Activated naive CD8-positive, alpha-beta T cell treated with anti-CD3 and anti-CD28 coated beads, Interleukin-2, amount 50 U/mL, for 24 hours (primary cell): ENCODE measurements at regions not wholly inside any gene's neighbourhood (a gene's known extent, or its start where the extent isn't known, plus 50 kb on each side); places are given as distances from the start of the nearest gene placed in this dataset.

Experiments
- ATAC-seq: fragments of 150-1000 bp; cut with Tn5 transposase; one replicate; pipeline ENCODE4 v1.10.0; 2021
- DNase-seq: peaks from one replicate; pipeline ENCODE4 v3.0.0; 2021
- H3K27ac Mint-ChIP-seq: one replicate; pipeline ENCODE4 v1.8.0; 2021; ENCODE audit warnings: mild to moderate bottlenecking, mixed read lengths
- H3K27me3 Mint-ChIP-seq: one replicate; pipeline ENCODE4 v1.8.0; 2021; ENCODE audit warnings: mixed read lengths
- H3K36me3 Mint-ChIP-seq: one replicate; pipeline ENCODE4 v1.8.0; 2021; ENCODE audit warnings: low read depth, mixed read lengths
- H3K4me1 Mint-ChIP-seq: one replicate; pipeline ENCODE4 v1.8.0; 2021; ENCODE audit warnings: mixed read lengths
- H3K4me3 Mint-ChIP-seq: one replicate; pipeline ENCODE4 v1.8.0; 2021; ENCODE audit warnings: mild to moderate bottlenecking, moderate library complexity, mixed read lengths
- H3K9me3 Mint-ChIP-seq: one replicate; pipeline ENCODE4 v1.8.0; 2021; ENCODE audit warnings: mixed read lengths

- ATAC-seq (no peak), DNase-seq (no peak)
- Mint-ChIP-seq H3K4me1 (peaks cover 50% of the 10 kb centered on the region), H3K27ac (no peak overlapping the region), H3K27me3 (no peaks in the 10 kb centered on the region), H3K36me3 (no peaks in the 10 kb centered on the region), H3K4me3 (no peak overlapping the region), H3K9me3 (no peaks in the 10 kb centered on the region)
Measured at GRCh38 chr20:53878262-53879047, 191.9 kb downstream of the BCAS1 start.

DNA sequence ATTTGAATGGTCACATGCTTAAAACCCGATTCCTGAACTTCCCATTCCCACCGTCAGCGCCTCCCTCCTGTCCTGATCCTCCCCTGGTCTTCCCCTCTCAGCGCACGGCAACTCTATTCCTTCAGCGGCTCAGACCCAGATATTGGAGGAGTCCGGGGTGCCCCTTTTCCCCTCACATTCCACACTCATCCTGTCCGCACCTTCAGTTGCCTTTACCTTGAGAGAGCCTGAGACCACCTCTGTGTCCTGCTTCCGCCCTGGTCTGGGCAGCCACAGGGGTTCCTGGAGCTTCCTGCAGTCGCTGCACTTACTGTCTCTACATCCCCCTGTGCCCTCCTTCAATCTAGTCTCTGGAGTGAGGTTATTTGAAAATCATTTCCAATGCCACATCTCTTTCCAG is 193.4 kb downstream of the BCAS1 start:
- no peaks in the 10 kb centered on the region for H3K27me3 Mint-ChIP-seq
- H3K4me3 Mint-ChIP-seq, result no peak overlapping the region
- no peak for ATAC-seq
- no peak for DNase-seq
- H3K9me3 Mint-ChIP-seq, result no peaks in the 10 kb centered on the region
- H3K36me3 Mint-ChIP-seq, result no peaks in the 10 kb centered on the region
- H3K27ac Mint-ChIP-seq, result peak overlapping the region; percentile 14
- H3K4me1 Mint-ChIP-seq, result peaks cover 50% of the 10 kb centered on the region

DNA sequence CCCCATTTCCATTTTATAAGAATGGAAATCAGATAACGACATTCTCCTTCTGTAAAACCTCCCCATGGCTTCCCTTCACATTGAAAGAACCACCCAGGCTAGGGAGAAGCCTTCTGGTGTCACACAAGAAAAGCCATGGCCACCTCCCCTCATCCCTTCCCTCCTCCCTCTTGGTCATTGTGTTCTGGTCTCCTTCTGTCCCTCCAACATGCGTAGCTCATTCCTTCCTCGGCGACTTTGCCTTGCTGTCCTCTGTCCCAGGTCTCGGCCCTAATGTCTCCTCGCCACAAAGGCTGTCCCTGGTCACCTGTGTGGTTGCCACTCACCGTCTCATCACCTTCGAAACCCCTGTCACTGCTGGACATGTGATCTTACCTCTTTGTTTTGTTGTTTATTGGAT is 193.9 kb downstream of the BCAS1 start:
- no peak overlapping the region for H3K27ac Mint-ChIP-seq
- H3K9me3 Mint-ChIP-seq, result no peaks in the 10 kb centered on the region
- no peaks in the 10 kb centered on the region for H3K27me3 Mint-ChIP-seq
- DNase-seq, result no peak
- H3K36me3 Mint-ChIP-seq, result no peaks in the 10 kb centered on the region
- no peak overlapping the region for H3K4me3 Mint-ChIP-seq
- ATAC-seq, result no peak
- peaks cover 53% of the 10 kb centered on the region for H3K4me1 Mint-ChIP-seq

GRCh38 chr20:53875452-53875851 is 194.9 kb downstream of the BCAS1 start:
- no peaks in the 10 kb centered on the region for H3K9me3 Mint-ChIP-seq
- no peaks in the 10 kb centered on the region for H3K36me3 Mint-ChIP-seq
- DNase-seq (no peak), ATAC-seq (no peak)
- H3K27ac Mint-ChIP-seq, result no peak overlapping the region
- H3K4me1 Mint-ChIP-seq, result peaks cover 56% of the 10 kb centered on the region
- H3K4me3 Mint-ChIP-seq, result no peak overlapping the region
- no peaks in the 10 kb centered on the region for H3K27me3 Mint-ChIP-seq

DNA sequence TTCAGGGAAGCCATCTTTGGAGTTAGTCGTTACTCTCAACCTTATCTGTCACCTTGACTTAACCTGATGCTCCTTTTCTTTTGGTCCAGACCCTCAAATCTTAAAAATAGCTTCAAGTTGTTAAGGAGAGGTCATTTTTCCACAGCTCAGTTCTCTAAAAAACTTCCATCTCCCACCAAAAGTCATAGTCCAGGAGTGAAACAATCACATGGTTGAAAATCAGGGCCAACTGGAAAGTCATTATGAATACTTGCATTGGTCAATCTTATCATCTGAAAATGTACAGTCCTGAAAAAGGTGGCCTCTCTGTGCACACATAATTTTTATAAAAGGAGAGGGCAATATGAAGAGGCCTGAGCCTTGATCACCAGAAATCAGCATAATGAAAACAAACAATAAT is 195.7 kb downstream of the BCAS1 start:
- no peaks in the 10 kb centered on the region for H3K27me3 Mint-ChIP-seq
- ATAC-seq, result no peak
- no peaks in the 10 kb centered on the region for H3K36me3 Mint-ChIP-seq
- H3K9me3 Mint-ChIP-seq, result no peaks in the 10 kb centered on the region
- DNase-seq, result no peak
- H3K4me1 Mint-ChIP-seq, result peaks cover 56% of the 10 kb centered on the region
- no peak overlapping the region for H3K27ac Mint-ChIP-seq
- no peak overlapping the region for H3K4me3 Mint-ChIP-seq

DNA sequence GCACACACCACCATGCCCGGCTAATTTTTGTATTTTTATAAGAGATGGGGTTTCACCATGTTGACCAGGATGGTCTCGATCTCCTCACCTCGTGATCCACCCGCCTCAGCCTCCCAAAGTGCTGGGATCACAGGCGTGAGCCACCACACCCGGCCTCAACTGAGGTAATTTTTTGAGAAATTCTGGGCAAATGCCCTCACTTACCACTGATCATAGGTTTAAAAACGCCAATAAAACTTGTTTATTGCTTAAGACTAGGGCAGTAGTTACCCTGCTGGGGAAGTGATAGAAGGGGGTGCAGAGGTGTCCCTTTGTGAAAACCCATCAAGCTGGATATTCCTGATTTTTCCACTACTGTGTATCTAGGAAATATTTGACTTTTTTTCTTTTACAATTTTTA is 196.3 kb downstream of the BCAS1 start:
- Mint-ChIP-seq H3K4me1 (peaks cover 55% of the 10 kb centered on the region), H3K36me3 (no peaks in the 10 kb centered on the region), H3K4me3 (no peak overlapping the region), H3K27me3 (no peaks in the 10 kb centered on the region), H3K9me3 (no peaks in the 10 kb centered on the region), H3K27ac (no peak overlapping the region)
- DNase-seq, result no peak
- ATAC-seq, result no peak

GRCh38 chr20:53873230-53873604 is 197.2 kb downstream of the BCAS1 start:
- Mint-ChIP-seq H3K4me1 (peaks cover 49% of the 10 kb centered on the region), H3K27me3 (no peaks in the 10 kb centered on the region), H3K27ac (peak overlapping the region; percentile 91), H3K36me3 (no peaks in the 10 kb centered on the region), H3K4me3 (peak overlapping the region; percentile 75), H3K9me3 (no peaks in the 10 kb centered on the region)
- DNase-seq (no peak), ATAC-seq (no peak)

- Mint-ChIP-seq H3K27me3 (no peaks in the 10 kb centered on the region), H3K9me3 (no peaks in the 10 kb centered on the region), H3K36me3 (no peaks in the 10 kb centered on the region), H3K27ac (peak overlapping the region; percentile 91), H3K4me1 (peaks cover 52% of the 10 kb centered on the region), H3K4me3 (peak overlapping the region; percentile 75)
- DNase-seq (no peak), ATAC-seq (peak; percentile 69)
Measured at GRCh38 chr20:53872561-53873229, 197.7 kb downstream of the BCAS1 start.

- H3K27me3 Mint-ChIP-seq, result no peaks in the 10 kb centered on the region
- H3K4me1 Mint-ChIP-seq, result peaks cover 57% of the 10 kb centered on the region
- no peak for DNase-seq
- peak overlapping the region; percentile 75 for H3K4me3 Mint-ChIP-seq
- H3K36me3 Mint-ChIP-seq, result no peaks in the 10 kb centered on the region
- peak overlapping the region; percentile 91 for H3K27ac Mint-ChIP-seq
- no peak for ATAC-seq
- H3K9me3 Mint-ChIP-seq, result no peaks in the 10 kb centered on the region
Measured at GRCh38 chr20:53872081-53872541, 198.3 kb downstream of the BCAS1 start.

DNA sequence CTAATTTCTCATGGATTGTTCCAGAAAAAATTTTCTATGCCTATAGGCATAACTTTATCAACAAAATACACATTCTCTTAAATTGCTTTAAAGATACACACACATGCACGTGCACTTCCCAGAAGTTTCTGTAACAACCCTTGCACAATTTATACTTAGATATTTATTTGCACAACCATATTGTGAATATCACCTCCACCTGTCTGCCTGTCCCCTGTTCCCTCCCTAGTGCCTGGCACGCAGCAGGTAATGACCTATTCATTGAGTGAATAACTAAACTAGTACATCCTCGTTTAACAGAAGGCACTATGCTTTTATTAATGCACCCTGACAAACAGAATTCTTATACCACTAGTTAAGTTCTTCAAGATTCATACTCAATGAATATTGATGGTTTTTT is 198.9 kb downstream of the BCAS1 start:
- no peak overlapping the region for H3K4me3 Mint-ChIP-seq
- H3K9me3 Mint-ChIP-seq, result no peaks in the 10 kb centered on the region
- H3K36me3 Mint-ChIP-seq, result no peaks in the 10 kb centered on the region
- no peaks in the 10 kb centered on the region for H3K27me3 Mint-ChIP-seq
- peaks cover 63% of the 10 kb centered on the region for H3K4me1 Mint-ChIP-seq
- DNase-seq, result no peak
- ATAC-seq, result no peak
- peak overlapping the region; percentile 91 for H3K27ac Mint-ChIP-seq

DNA sequence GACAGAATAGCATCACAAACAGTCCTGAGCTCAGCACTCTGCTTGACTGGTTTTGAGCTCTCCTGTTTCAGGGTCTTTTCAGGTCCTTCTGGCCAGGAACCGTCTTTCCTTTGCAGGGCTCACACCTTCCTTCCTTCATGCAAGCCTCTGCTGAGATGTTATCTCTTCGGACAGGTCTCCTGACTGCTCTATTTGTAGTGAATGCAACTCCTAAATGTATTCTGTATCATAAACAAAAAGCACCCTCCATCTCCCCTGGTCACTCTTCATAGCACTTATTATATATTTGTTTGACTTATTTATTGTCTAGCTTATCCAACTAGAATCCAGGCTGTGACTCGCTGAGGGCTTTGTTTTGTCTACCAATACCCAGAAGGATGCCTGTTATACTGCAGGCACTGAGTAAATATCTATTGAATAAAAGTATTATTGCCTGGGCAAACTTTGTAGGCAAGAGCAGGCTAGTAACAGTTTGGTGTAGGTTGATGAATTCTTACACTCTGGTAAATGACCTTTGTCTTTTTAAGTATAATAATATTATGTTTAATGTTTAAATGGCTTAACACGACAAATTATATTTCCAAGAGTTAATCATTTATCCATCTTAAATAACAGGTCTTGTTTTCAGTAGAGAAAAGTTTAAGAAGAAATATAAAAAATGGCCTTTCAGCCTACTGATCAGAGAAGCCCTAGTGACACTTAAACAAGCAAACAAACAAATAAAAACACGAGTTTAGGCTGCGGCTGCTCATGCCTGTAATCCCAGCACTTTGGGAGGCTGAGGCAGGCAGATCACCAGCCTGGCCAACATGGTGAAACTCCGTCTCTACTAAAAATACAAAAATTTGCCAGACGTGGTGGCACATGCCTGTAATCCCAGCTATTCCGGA is 199.7 kb downstream of the BCAS1 start:
- no peaks in the 10 kb centered on the region for H3K9me3 Mint-ChIP-seq
- H3K4me3 Mint-ChIP-seq, result peak overlapping the region; percentile 20
- H3K36me3 Mint-ChIP-seq, result no peaks in the 10 kb centered on the region
- ATAC-seq (no peak), DNase-seq (no peak)
- H3K27ac Mint-ChIP-seq, result peak overlapping the region; percentile 76
- peaks cover 72% of the 10 kb centered on the region for H3K4me1 Mint-ChIP-seq
- H3K27me3 Mint-ChIP-seq, result no peaks in the 10 kb centered on the region

DNA sequence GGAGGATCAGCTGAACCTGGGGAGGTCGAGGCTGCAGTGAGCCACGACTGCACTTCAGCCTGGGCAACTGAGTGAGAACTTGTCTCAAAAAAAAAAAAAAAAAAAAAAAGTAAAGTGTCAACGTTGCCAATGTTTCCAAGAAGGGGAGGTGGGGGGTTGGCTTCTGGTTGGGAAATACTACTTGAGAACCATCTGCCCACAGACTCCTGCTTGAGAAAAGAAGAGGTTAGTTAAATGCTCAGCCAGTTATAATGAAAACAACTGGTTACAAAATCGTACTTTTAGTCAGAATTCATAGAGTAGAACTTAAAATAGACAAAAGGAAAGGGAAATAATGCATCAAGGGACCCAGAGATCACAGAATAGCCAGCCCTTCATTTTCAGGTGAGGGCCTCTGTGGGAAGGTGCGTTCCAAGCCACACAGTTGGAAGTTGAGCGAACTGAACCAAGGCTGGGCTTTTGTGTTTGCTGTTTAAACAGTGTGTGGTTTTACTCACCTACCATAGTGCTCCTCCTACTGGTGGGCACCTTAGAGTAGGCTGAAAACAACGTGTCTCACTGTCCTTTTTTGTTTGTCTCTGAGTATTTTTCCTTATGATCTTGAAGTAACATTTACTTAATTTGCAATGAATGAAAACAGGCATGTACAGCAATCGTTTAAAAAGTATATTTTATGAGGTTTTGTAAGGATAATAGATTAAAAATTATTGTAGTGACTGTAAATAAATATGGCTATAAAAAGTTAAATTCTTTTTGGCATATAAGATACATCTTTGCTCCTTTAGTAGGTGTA is 200.7 kb downstream of the BCAS1 start:
- Mint-ChIP-seq H3K9me3 (no peaks in the 10 kb centered on the region), H3K27me3 (no peaks in the 10 kb centered on the region), H3K4me1 (peaks cover 79% of the 10 kb centered on the region), H3K36me3 (no peaks in the 10 kb centered on the region), H3K27ac (peak overlapping the region; percentile 76), H3K4me3 (peak overlapping the region; percentile 61)
- DNase-seq (peak; percentile 65), ATAC-seq (peak; percentile 79)

- ATAC-seq, result no peak
- H3K36me3 Mint-ChIP-seq, result no peaks in the 10 kb centered on the region
- no peaks in the 10 kb centered on the region for H3K9me3 Mint-ChIP-seq
- peak overlapping the region; percentile 66 for H3K4me3 Mint-ChIP-seq
- H3K27me3 Mint-ChIP-seq, result no peaks in the 10 kb centered on the region
- peak overlapping the region; percentile 59 for H3K27ac Mint-ChIP-seq
- DNase-seq, result no peak
- H3K4me1 Mint-ChIP-seq, result peaks cover 80% of the 10 kb centered on the region
Measured at GRCh38 chr20:53867741-53868351, 202.5 kb downstream of the BCAS1 start.
